ENCODE measurements at regions not wholly inside any gene's neighbourhood (a gene's known extent, or its start where the extent isn't known, plus 50 kb on each side); places are given as distances from the start of the nearest gene placed in this dataset.
"Not testable (repeated sequence)": the region's sequence is repeated elsewhere in the genome, so short reads cannot be mapped to it uniquely, and the experiment has no call there.

DNA sequence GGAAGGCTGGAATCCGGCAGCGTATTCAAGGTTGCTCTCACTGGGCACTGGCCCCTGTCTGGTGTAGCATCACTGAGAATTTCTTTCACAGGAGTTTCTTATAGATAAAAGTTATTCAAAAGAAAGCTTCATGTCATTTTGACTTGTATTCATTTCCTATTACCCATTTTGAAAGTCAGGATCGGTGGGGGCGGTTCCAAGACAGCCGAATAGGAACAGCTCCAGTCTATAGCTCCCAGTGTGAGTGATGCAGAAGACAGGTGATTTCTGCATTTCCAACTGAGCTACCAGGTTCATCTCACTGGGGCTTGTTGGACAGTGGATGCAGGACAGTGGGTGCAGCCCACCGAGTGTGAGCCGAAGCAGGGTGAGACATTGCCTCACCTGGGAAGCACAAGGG lies 51.5 kb upstream of the CDC42EP3 start:
- not testable (repeated sequence) for H3K27ac ChIP-seq (ENCODE audit: low read depth in 1 of 2, low read length in 2 of 2); H3K27me3 ChIP-seq (ENCODE audit: control insufficient read depth in 4 of 4, insufficient read depth in 4 of 4, low read length in 3 of 4); H3K4me1 ChIP-seq (ENCODE audit: control insufficient read depth in 4 of 4, insufficient read depth in 4 of 4, low read length in 3 of 4); DNase-seq (ENCODE audit: low spot score); H3K9me3 ChIP-seq (ENCODE audit: control insufficient read depth in 4 of 4, low read length in 3 of 4); H3K4me3 ChIP-seq (ENCODE audit: low read depth in 1 of 3, low read length in 3 of 3); H3K9ac ChIP-seq (ENCODE audit: low read depth in 1 of 2, low read length in 2 of 2); H3K36me3 ChIP-seq (ENCODE audit: control insufficient read depth in 4 of 4, insufficient read depth in 3 of 4, low read depth in 1 of 4, low read length in 3 of 4)
- WGBS, result 95% methylated on average over 7 of the region's 7 CpGs

DNA sequence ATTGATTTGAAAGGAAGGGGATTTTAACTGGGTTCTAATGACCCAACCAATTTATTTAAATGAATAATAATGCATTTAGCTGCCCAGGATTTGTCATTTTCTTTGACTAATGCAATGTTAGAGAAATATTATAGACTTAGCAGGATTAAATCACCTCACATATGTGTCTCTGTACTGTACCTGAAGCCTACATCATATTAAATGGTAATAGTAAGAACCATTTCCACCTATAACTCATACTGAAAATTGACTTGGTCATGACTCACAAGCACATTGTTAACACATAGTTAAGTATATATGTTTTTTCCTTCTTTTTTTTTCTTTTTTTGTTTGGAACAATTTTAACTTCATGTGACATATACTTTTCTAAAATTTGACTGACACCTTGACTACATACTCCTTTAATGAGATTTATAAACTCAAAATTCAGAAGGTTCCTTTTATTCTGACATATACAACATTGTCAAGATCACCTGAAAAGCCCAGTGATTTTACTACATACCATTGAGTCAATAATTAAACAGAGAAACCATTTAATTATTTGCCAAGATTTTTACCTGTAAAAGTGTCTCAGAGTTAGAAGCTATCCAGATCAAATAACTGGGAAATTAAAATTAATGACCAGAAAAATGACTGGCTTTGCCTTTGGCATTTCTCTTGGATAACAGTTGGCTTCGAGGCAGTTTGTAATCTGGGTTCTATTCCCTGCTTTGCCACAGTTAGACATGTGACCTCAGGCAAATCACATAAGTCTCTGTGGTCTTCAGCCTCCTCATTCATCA lies 58.8 kb upstream of the CDC42EP3 start:
- Histone ChIP-seq H3K27me3 (ENCODE audit: control insufficient read depth in 4 of 4, insufficient read depth in 4 of 4, low read length in 3 of 4) (no peaks in the 10 kb centered on the region), H3K4me3 (ENCODE audit: low read depth in 1 of 3, low read length in 3 of 3) (no peak overlapping the region), H3K4me1 (ENCODE audit: control insufficient read depth in 4 of 4, insufficient read depth in 4 of 4, low read length in 3 of 4) (no peaks in the 10 kb centered on the region), H3K9ac (ENCODE audit: low read depth in 1 of 2, low read length in 2 of 2) (no peak overlapping the region), H3K27ac (ENCODE audit: low read depth in 1 of 2, low read length in 2 of 2) (no peak overlapping the region), H3K9me3 (ENCODE audit: control insufficient read depth in 4 of 4, low read length in 3 of 4) (no peaks in the 10 kb centered on the region), H3K36me3 (ENCODE audit: control insufficient read depth in 4 of 4, insufficient read depth in 3 of 4, low read depth in 1 of 4, low read length in 3 of 4) (no peaks in the 10 kb centered on the region)
- no peak for DNase-seq (ENCODE audit: low spot score)
- WGBS, result 75% methylated on average over 1 of the region's 1 CpG
- no peak for TF ChIP-seq TAF1 (conservative IDR thresholded peaks at IDR 0.05)

DNA sequence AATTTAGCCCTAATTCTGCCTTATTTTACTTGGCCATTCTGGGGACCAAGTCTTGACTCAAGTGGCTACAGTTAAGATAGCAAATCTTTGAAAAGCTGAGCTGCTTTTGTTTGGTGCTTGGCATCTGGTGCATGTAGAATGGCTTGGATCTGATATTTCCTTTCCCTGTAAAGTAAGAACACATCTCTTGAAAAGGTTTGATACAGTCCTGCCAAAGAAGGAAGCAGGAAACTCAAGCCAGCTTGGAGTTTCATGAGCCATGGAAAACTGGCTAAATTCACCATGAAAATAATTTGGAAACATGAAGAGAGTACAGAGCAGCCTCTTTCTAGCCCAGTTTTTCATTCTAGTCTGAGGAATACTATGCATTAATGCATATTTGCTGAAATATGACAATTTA lies 61.0 kb upstream of the CDC42EP3 start:
- not testable (repeated sequence) for H3K9ac ChIP-seq (ENCODE audit: low read depth in 1 of 2, low read length in 2 of 2); H3K36me3 ChIP-seq (ENCODE audit: control insufficient read depth in 4 of 4, insufficient read depth in 3 of 4, low read depth in 1 of 4, low read length in 3 of 4); DNase-seq (ENCODE audit: low spot score); H3K27ac ChIP-seq (ENCODE audit: low read depth in 1 of 2, low read length in 2 of 2); H3K9me3 ChIP-seq (ENCODE audit: control insufficient read depth in 4 of 4, low read length in 3 of 4); H3K4me3 ChIP-seq (ENCODE audit: low read depth in 1 of 3, low read length in 3 of 3); H3K4me1 ChIP-seq (ENCODE audit: control insufficient read depth in 4 of 4, insufficient read depth in 4 of 4, low read length in 3 of 4); H3K27me3 ChIP-seq (ENCODE audit: control insufficient read depth in 4 of 4, insufficient read depth in 4 of 4, low read length in 3 of 4)

DNA sequence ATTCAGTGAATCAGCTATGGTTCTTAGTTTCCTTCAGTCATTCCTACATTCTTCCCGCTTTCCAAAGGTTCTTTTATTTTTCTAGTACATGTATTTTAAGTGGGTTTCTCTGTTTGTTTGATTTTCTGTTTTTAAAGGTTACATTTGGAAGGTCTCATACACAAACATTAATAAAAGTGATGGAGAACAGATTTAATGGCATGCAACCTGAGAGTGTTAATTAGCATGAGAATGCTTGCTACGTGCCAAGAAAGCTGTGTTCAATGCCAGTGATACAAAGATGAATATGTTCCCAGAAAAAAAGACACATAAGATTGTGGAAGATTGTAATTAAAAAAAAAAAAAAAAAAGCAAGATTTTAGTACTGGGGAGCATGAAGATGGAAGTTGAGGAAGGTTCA lies 61.8 kb upstream of the CDC42EP3 start:
- Histone ChIP-seq H3K9me3 (ENCODE audit: control insufficient read depth in 4 of 4, low read length in 3 of 4) (no peaks in the 10 kb centered on the region), H3K4me1 (ENCODE audit: control insufficient read depth in 4 of 4, insufficient read depth in 4 of 4, low read length in 3 of 4) (no peaks in the 10 kb centered on the region), H3K27me3 (ENCODE audit: control insufficient read depth in 4 of 4, insufficient read depth in 4 of 4, low read length in 3 of 4) (no peaks in the 10 kb centered on the region), H3K4me3 (ENCODE audit: low read depth in 1 of 3, low read length in 3 of 3) (no peak overlapping the region), H3K9ac (ENCODE audit: low read depth in 1 of 2, low read length in 2 of 2) (no peak overlapping the region), H3K36me3 (ENCODE audit: control insufficient read depth in 4 of 4, insufficient read depth in 3 of 4, low read depth in 1 of 4, low read length in 3 of 4) (no peaks in the 10 kb centered on the region), H3K27ac (ENCODE audit: low read depth in 1 of 2, low read length in 2 of 2) (no peak overlapping the region)
- TF ChIP-seq, protein P1, sequence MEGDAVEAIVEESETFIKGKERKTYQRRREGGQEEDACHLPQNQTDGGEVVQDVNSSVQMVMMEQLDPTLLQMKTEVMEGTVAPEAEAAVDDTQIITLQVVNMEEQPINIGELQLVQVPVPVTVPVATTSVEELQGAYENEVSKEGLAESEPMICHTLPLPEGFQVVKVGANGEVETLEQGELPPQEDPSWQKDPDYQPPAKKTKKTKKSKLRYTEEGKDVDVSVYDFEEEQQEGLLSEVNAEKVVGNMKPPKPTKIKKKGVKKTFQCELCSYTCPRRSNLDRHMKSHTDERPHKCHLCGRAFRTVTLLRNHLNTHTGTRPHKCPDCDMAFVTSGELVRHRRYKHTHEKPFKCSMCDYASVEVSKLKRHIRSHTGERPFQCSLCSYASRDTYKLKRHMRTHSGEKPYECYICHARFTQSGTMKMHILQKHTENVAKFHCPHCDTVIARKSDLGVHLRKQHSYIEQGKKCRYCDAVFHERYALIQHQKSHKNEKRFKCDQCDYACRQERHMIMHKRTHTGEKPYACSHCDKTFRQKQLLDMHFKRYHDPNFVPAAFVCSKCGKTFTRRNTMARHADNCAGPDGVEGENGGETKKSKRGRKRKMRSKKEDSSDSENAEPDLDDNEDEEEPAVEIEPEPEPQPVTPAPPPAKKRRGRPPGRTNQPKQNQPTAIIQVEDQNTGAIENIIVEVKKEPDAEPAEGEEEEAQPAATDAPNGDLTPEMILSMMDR (IDR thresholded peaks at IDR 0.05; ENCODE audit: low read depth, low read length, missing input control), result no peak
- TF ChIP-seq EGR1 (IDR thresholded peaks at IDR 0.05; ENCODE audit: low read depth in 2 of 2) (no peak), GABPA (IDR thresholded peaks at IDR 0.05 in 1 of 2, conservative IDR thresholded peaks at IDR 0.05 in 1 of 2) (no peak), FOXA1 (IDR thresholded peaks at IDR 0.05) (no peak), TAF1 (conservative IDR thresholded peaks at IDR 0.05) (no peak), FOXA2 (IDR thresholded peaks at IDR 0.05) (no peak), RXRA (IDR thresholded peaks at IDR 0.05) (no peak), YY1 (IDR thresholded peaks at IDR 0.05) (no peak), JUND (IDR thresholded peaks at IDR 0.05) (no peak)
- TF ChIP-seq, protein P2, sequence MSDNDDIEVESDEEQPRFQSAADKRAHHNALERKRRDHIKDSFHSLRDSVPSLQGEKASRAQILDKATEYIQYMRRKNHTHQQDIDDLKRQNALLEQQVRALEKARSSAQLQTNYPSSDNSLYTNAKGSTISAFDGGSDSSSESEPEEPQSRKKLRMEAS (IDR thresholded peaks at IDR 0.05), result no peak
- TF ChIP-seq, protein P3, sequence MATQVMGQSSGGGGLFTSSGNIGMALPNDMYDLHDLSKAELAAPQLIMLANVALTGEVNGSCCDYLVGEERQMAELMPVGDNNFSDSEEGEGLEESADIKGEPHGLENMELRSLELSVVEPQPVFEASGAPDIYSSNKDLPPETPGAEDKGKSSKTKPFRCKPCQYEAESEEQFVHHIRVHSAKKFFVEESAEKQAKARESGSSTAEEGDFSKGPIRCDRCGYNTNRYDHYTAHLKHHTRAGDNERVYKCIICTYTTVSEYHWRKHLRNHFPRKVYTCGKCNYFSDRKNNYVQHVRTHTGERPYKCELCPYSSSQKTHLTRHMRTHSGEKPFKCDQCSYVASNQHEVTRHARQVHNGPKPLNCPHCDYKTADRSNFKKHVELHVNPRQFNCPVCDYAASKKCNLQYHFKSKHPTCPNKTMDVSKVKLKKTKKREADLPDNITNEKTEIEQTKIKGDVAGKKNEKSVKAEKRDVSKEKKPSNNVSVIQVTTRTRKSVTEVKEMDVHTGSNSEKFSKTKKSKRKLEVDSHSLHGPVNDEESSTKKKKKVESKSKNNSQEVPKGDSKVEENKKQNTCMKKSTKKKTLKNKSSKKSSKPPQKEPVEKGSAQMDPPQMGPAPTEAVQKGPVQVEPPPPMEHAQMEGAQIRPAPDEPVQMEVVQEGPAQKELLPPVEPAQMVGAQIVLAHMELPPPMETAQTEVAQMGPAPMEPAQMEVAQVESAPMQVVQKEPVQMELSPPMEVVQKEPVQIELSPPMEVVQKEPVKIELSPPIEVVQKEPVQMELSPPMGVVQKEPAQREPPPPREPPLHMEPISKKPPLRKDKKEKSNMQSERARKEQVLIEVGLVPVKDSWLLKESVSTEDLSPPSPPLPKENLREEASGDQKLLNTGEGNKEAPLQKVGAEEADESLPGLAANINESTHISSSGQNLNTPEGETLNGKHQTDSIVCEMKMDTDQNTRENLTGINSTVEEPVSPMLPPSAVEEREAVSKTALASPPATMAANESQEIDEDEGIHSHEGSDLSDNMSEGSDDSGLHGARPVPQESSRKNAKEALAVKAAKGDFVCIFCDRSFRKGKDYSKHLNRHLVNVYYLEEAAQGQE (IDR thresholded peaks at IDR 0.05), result no peak
- TF ChIP-seq, protein P4, sequence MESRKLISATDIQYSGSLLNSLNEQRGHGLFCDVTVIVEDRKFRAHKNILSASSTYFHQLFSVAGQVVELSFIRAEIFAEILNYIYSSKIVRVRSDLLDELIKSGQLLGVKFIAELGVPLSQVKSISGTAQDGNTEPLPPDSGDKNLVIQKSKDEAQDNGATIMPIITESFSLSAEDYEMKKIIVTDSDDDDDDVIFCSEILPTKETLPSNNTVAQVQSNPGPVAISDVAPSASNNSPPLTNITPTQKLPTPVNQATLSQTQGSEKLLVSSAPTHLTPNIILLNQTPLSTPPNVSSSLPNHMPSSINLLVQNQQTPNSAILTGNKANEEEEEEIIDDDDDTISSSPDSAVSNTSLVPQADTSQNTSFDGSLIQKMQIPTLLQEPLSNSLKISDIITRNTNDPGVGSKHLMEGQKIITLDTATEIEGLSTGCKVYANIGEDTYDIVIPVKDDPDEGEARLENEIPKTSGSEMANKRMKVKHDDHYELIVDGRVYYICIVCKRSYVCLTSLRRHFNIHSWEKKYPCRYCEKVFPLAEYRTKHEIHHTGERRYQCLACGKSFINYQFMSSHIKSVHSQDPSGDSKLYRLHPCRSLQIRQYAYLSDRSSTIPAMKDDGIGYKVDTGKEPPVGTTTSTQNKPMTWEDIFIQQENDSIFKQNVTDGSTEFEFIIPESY (IDR thresholded peaks at IDR 0.05), result no peak
- TF ChIP-seq, protein P5, sequence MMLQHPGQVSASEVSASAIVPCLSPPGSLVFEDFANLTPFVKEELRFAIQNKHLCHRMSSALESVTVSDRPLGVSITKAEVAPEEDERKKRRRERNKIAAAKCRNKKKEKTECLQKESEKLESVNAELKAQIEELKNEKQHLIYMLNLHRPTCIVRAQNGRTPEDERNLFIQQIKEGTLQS (IDR thresholded peaks at IDR 0.05), result no peak
- WGBS, result 48% methylated on average over 2 of the region's 2 CpGs
- no peak for DNase-seq (ENCODE audit: low spot score)
